GM11168 (cell line): ENCODE measurements at regions not wholly inside any gene's neighbourhood (a gene's known extent, or its start where the extent isn't known, plus 50 kb on each side); places are given as distances from the start of the nearest gene placed in this dataset.
"Not testable (repeated sequence)": the region's sequence is repeated elsewhere in the genome, so short reads cannot be mapped to it uniquely, and the experiment has no call there.

Experiments
- in situ Hi-C: fragments of 300-500 bp; cut with MboI; formaldehyde crosslinking; loops from one replicate; pipeline ENCODE4 v1.12.0; 2022; ENCODE audit warnings: low sequenced_read_pairs; ENCODE audit not compliant: unreplicated experiment

GRCh38 chr20:12753742-12754141 is 255.0 kb upstream of the SPTLC3 start:
- in situ Hi-C loops: not testable (repeated sequence)

- in situ Hi-C loops: not testable (repeated sequence)
Measured at GRCh38 chr20:12759493-12759892, 249.3 kb upstream of the SPTLC3 start.

- in situ Hi-C loops: no loop called here
Measured at GRCh38 chr20:12762725-12763124, 246.0 kb upstream of the SPTLC3 start.

GRCh38 chr20:12763406-12763805 is 245.4 kb upstream of the SPTLC3 start:
- in situ Hi-C loops: no loop called here

- in situ Hi-C loops: no loop called here
Measured at GRCh38 chr20:12764053-12764452, 244.7 kb upstream of the SPTLC3 start.

GRCh38 chr20:12764851-12765250 is 243.9 kb upstream of the SPTLC3 start:
- in situ Hi-C loops: no loop called here

- in situ Hi-C loops: no loop called here
Measured at GRCh38 chr20:12773936-12774335, 234.8 kb upstream of the SPTLC3 start.

GRCh38 chr20:12775041-12775440 is 233.7 kb upstream of the SPTLC3 start:
- in situ Hi-C loops: no loop called here

GRCh38 chr20:12777016-12777415 is 231.8 kb upstream of the SPTLC3 start:
- in situ Hi-C loops: no loop called here

- in situ Hi-C loops: no loop called here
Measured at GRCh38 chr20:12786276-12786675, 222.5 kb upstream of the SPTLC3 start.

- in situ Hi-C loops: no loop called here
Measured at GRCh38 chr20:12788632-12789299, 220.0 kb upstream of the SPTLC3 start.

- in situ Hi-C loops: no loop called here
Measured at GRCh38 chr20:12790859-12791258, 217.9 kb upstream of the SPTLC3 start.

GRCh38 chr20:12798286-12798685 is 210.5 kb upstream of the SPTLC3 start:
- in situ Hi-C loops: no loop called here

- in situ Hi-C loops: no loop called here
Measured at GRCh38 chr20:12808006-12808567, 200.7 kb upstream of the SPTLC3 start.

- in situ Hi-C loops: no loop called here
Measured at GRCh38 chr20:12815231-12815768, 193.5 kb upstream of the SPTLC3 start.

GRCh38 chr20:12815778-12816408 is 192.9 kb upstream of the SPTLC3 start:
- in situ Hi-C loops: no loop called here

- in situ Hi-C loops: no loop called here
Measured at GRCh38 chr20:12821249-12821648, 187.5 kb upstream of the SPTLC3 start.

- in situ Hi-C loops: no loop called here
Measured at GRCh38 chr20:12823734-12824133, 185.0 kb upstream of the SPTLC3 start.

GRCh38 chr20:12824328-12825225 is 184.2 kb upstream of the SPTLC3 start:
- in situ Hi-C loops: no loop called here

- in situ Hi-C loops: no loop called here
Measured at GRCh38 chr20:12825226-12825595, 183.6 kb upstream of the SPTLC3 start.
